Lower leg skin (tissue), 4 donors: ENCODE measurements at regions not wholly inside any gene's neighbourhood (a gene's known extent, or its start where the extent isn't known, plus 50 kb on each side); places are given as distances from the start of the nearest gene placed in this dataset.

Source experiments
- DNase-seq, 2 donors: peaks; one replicate each; pipeline ENCODE4 v3.0.0-alpha.2; 2019; ENCODE audit warnings: low spot score in 2 of 2
- H3K4me3 ChIP-seq: fragments of 200-600 bp; sonication (generic); 2 replicates; pipeline ENCODE4 v1.5.1; 2017; ENCODE audit warnings: mild to moderate bottlenecking, low read depth; ENCODE audit not compliant: poor library complexity, severe bottlenecking
- POLR2A ChIP-seq, 2 donors: fragments of 450-650 bp; IDR thresholded peaks; one replicate each; pipeline ENCODE4 v1.6.1; 2016 to 2017; ENCODE audit warnings: antibody characterized with exemption in 2 of 2, mild to moderate bottlenecking in 1 of 2, moderate library complexity in 1 of 2
- WGBS, 2 donors: methylation state at CpG; one replicate each; pipeline ENCODE4 v1.1.5; 2018; 5-methylcytosine and 5-hydroxymethylcytosine counted together
- intact Hi-C: fragments of 100-400 bp; cut with DNase I; formaldehyde crosslinking; loops from one replicate; pipeline ENCODE4 v1.15.0; 2023; ENCODE audit warnings: low total_unique reads
- TF ChIP-seq, protein P1 (sequence below), 3 donors: fragments of 450-650 bp; IDR thresholded peaks; one replicate each; pipeline ENCODE4 v1.5.1; 2016; ENCODE audit warnings: antibody characterized with exemption in 3 of 3, mild to moderate bottlenecking in 3 of 3, moderate library complexity in 2 of 3

DNA sequence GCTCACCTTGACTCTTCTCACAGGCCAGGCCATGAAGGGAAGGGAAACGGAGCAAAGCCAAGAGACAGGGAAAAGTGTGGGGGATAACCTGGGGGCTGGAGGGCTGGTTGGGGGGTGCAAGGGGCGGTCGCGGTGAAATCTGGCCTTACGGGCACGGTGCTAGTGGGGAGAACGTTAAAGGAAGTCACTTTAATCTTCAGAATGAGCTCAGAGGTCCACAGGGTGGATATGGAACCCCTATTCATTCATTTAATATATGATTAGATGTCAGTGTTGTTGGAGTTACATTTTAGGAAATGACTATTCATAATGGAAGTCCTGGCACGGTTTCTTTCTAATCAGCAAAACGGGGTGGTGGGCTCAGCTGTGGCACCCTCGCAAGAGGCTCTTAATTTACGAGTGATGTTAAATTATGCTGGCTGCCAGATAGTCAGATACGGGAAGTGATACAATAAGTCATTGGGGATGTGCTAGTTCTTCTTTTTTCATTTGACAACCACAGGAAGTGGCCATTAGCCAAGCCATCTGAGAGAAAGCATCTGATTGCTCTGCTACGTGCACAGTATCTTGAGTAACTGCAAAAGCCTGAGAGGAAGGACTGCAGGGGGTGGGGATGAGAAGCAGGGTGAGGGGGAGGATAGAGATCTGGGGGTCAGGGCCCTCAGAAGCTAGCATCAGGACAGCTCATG is 253.0 kb downstream of the QKI start:
- peak in 1 of 2 donors; percentile 73 for DNase-seq
- TF ChIP-seq, protein P1, sequence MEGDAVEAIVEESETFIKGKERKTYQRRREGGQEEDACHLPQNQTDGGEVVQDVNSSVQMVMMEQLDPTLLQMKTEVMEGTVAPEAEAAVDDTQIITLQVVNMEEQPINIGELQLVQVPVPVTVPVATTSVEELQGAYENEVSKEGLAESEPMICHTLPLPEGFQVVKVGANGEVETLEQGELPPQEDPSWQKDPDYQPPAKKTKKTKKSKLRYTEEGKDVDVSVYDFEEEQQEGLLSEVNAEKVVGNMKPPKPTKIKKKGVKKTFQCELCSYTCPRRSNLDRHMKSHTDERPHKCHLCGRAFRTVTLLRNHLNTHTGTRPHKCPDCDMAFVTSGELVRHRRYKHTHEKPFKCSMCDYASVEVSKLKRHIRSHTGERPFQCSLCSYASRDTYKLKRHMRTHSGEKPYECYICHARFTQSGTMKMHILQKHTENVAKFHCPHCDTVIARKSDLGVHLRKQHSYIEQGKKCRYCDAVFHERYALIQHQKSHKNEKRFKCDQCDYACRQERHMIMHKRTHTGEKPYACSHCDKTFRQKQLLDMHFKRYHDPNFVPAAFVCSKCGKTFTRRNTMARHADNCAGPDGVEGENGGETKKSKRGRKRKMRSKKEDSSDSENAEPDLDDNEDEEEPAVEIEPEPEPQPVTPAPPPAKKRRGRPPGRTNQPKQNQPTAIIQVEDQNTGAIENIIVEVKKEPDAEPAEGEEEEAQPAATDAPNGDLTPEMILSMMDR (IDR thresholded peaks at IDR 0.05) = no peak
- TF ChIP-seq POLR2A (IDR thresholded peaks at IDR 0.05) = no peak
- intact Hi-C loops = no loop called here
- H3K4me3 ChIP-seq = no peak overlapping the region
- WGBS, 2 donors = 64 to 67% methylated on average over 13 of the region's 13 CpGs

DNA sequence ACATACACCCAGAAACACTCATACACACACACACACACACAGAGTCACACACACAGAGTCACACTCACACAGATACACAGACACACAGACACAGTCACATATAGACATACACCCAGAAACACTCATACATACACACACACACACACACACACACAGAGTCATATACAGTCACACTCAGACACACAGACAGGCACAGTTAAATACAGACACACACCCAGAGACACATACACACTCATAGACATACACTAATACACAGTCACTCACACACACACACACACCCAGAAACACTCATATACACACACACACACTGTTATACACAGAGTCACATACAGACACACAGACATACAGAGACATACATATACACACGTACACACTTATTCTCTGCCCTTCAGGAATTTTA is 250.9 kb downstream of the QKI start:
- no peak for TF ChIP-seq POLR2A (IDR thresholded peaks at IDR 0.05)
- TF ChIP-seq, protein P1 (IDR thresholded peaks at IDR 0.05) = no peak
- WGBS, 2 donors = 97 to 100% methylated on average over 1 of the region's 1 CpG
- no peak overlapping the region for H3K4me3 ChIP-seq
- no peak for DNase-seq
- intact Hi-C loops = no loop called here

DNA sequence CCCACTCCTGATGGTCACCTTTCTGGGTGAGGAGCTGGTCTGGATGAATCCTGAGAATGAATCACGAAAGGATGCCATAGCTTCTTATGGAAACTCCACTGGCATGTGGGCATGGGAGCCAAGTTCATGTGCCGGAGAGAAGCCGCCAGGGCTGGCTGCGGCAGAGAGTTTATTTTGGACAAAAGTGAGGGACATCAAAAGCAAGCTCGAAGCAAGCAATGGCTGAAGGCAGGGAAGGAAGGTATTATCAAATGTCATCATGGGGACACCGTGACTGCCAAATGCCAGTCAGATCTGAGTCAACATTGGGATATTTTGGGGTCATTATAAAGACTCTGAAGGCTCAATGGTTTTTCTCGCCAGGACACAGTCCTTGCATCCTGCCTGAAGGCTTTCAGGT is 249.1 kb downstream of the QKI start:
- WGBS, 2 donors = 78 to 82% methylated on average over 7 of the region's 7 CpGs
- TF ChIP-seq, protein P1 (IDR thresholded peaks at IDR 0.05) = no peak
- TF ChIP-seq POLR2A (IDR thresholded peaks at IDR 0.05) = no peak

DNA sequence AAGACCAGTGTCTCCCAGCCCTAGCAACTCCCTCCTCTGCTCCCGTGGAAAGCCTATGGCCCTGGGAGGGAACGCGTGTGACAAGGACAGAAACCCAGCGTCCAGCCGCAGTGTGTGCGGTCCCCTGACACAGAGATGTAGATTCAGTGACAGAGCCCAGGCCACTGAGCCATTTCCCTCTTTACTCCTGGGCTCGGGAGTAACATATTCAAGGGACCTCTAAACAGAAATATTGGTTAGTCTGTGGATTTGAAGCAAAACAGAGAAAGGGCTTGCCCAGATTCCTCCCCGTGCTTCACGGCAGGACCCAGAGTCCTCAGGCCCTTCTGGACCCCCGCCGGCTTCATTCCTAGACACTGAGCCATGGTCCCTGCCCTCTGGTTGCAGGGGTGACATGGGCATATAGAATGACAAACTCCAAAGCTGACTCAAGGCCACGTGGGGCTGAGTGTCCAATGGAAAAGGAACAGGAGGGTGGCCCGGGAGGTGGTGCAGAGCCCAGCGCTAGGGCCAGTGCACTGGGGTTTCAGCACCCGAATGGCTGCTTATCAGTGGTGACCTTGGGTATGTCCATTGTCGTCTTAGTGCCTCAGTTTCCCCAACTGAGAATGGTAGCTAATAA is 248.2 kb downstream of the QKI start:
- DNase-seq = no peak
- no peak overlapping the region for H3K4me3 ChIP-seq
- intact Hi-C loops = no loop called here
- TF ChIP-seq POLR2A (IDR thresholded peaks at IDR 0.05) = no peak
- TF ChIP-seq, protein P1 (IDR thresholded peaks at IDR 0.05) = no peak
- 96% methylated on average over 16 of the region's 16 CpGs for WGBS, 2 donors

More for the DNA sequence above, 249.1 kb downstream of the QKI start:
- intact Hi-C loops = no loop called here
- no peak overlapping the region for H3K4me3 ChIP-seq
- DNase-seq = no peak

DNA sequence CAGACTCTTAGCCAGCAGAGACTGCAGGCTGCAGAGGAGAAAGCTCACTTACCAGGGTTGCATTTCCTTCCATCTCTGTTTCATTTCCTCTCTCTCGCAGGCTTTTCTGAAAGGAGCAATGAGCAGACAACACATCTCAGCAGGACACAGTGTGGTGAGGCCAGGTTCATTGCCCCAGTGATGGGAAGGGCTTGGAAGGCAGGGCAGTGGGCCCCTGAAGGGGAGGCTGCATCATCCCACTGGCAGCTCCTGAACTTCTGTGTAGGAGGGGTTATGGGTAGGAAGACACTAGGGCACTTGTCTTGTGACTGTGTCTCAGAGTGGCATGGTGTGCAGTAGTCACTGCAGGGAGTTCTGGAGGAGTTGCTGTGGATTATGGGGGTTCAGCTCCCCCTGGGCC is 246.8 kb downstream of the QKI start:
- intact Hi-C loops = no loop called here
- no peak overlapping the region for H3K4me3 ChIP-seq
- DNase-seq = no peak
- TF ChIP-seq, protein P1 (IDR thresholded peaks at IDR 0.05) = no peak
- TF ChIP-seq POLR2A (IDR thresholded peaks at IDR 0.05) = no peak
- WGBS, 2 donors = 55 to 65% methylated on average over 1 of the region's 1 CpG
